ENCODE measurements at regions not wholly inside any gene's neighbourhood (a gene's known extent, or its start where the extent isn't known, plus 50 kb on each side); places are given as distances from the start of the nearest gene placed in this dataset.
"Not testable (repeated sequence)": the region's sequence is repeated elsewhere in the genome, so short reads cannot be mapped to it uniquely, and the experiment has no call there.

DNA sequence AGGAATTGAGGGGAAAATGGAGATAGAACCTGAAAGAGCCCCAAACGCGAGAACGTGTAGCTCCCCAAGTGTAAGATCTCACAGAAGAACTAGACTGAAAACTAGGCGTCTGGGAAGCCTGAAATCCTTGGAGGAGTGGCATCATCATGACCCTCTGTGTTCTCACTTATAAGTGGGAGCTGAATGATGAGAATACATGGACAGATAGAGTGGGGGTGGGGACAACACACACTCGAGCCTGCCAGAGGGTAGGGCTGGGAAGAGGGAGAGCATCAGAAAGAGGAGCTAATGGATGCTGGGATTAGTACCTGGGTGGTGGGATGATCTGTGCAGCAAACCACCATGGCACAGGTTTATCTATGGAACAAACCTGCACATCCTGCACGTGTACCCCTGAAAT lies 258.7 kb upstream of the NOTCH2NLA start:
- TF ChIP-seq, protein P1, sequence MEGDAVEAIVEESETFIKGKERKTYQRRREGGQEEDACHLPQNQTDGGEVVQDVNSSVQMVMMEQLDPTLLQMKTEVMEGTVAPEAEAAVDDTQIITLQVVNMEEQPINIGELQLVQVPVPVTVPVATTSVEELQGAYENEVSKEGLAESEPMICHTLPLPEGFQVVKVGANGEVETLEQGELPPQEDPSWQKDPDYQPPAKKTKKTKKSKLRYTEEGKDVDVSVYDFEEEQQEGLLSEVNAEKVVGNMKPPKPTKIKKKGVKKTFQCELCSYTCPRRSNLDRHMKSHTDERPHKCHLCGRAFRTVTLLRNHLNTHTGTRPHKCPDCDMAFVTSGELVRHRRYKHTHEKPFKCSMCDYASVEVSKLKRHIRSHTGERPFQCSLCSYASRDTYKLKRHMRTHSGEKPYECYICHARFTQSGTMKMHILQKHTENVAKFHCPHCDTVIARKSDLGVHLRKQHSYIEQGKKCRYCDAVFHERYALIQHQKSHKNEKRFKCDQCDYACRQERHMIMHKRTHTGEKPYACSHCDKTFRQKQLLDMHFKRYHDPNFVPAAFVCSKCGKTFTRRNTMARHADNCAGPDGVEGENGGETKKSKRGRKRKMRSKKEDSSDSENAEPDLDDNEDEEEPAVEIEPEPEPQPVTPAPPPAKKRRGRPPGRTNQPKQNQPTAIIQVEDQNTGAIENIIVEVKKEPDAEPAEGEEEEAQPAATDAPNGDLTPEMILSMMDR (conservative IDR thresholded peaks at IDR 0.05 in 1 of 2, IDR thresholded peaks at IDR 0.05 in 1 of 2; ENCODE audit: extremely low read depth in 1 of 2, insufficient read depth in 1 of 2, low read depth in 1 of 2, low read length in 2 of 2): not testable (repeated sequence)
- not testable (repeated sequence) for TF ChIP-seq EZH2 (IDR thresholded peaks at IDR 0.05; ENCODE audit: borderline replicate concordance, low read length)
